ENCODE measurements at regions not wholly inside any gene's neighbourhood (a gene's known extent, or its start where the extent isn't known, plus 50 kb on each side); places are given as distances from the start of the nearest gene placed in this dataset.

GRCh38 chr7:124444696-124445480 lies 320.7 kb downstream of the GPR37 start:
- Histone ChIP-seq H3K27me3 (no peaks in the 10 kb centered on the region), H3K4me1 (no peaks in the 10 kb centered on the region), H3K9me3 (no peaks in the 10 kb centered on the region), H3K4me3 (ENCODE audit: low read depth, low read length) (no peak overlapping the region), H3K36me3 (no peaks in the 10 kb centered on the region)
- TF ChIP-seq CTCF (IDR thresholded peaks at IDR 0.05; ENCODE audit: low read depth, low read length) = no peak
- DNase-seq = no peak

DNA sequence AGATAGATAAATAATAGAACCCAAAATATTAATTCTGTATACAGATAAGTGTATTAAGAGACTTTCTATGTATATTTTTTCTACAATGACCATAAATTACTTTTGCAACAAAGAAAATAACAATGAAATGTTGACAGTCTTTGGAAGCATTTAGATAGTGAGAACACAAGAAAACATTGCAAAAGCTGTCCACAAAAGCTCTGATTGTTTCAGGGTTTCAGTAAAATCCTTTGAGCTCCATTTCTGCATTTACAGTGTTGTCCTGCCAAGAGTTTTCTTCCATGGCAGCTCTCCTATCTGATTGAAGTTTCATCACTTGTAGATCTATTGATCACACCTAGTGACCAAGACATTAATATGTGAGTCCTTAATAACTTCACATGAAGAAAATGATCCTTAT lies 321.8 kb downstream of the GPR37 start:
- no peak for DNase-seq
- H3K4me1 ChIP-seq = no peaks in the 10 kb centered on the region
- H3K4me3 ChIP-seq (ENCODE audit: low read depth, low read length) = no peak overlapping the region
- no peaks in the 10 kb centered on the region for H3K36me3 ChIP-seq
- no peaks in the 10 kb centered on the region for H3K27me3 ChIP-seq
- no peak for TF ChIP-seq CTCF (IDR thresholded peaks at IDR 0.05; ENCODE audit: low read depth, low read length)
- H3K9me3 ChIP-seq = no peaks in the 10 kb centered on the region

DNA sequence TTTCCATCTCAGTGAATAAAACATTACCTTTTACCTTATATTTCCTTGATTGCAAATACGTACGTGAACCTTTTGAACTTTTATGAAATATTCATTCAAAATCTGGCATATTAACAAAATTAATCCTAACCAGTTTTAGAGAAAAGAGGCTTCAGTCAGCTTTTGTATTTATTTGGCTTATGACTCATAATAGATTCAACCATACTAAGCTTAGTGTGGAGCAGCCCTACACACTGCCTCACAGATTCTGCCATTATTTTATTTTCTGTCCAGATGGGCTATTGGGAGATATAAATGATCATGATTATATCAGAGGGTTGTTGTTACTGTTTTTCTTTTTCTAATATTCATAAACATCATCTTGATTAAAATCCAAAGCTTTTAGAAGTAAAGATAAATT lies 325.5 kb downstream of the GPR37 start:
- DNase-seq = no peak
- TF ChIP-seq CTCF (IDR thresholded peaks at IDR 0.05; ENCODE audit: low read depth, low read length) = no peak
- Histone ChIP-seq H3K27me3 (no peaks in the 10 kb centered on the region), H3K9me3 (no peaks in the 10 kb centered on the region), H3K36me3 (no peaks in the 10 kb centered on the region), H3K4me1 (no peaks in the 10 kb centered on the region), H3K4me3 (ENCODE audit: low read depth, low read length) (no peak overlapping the region)

DNA sequence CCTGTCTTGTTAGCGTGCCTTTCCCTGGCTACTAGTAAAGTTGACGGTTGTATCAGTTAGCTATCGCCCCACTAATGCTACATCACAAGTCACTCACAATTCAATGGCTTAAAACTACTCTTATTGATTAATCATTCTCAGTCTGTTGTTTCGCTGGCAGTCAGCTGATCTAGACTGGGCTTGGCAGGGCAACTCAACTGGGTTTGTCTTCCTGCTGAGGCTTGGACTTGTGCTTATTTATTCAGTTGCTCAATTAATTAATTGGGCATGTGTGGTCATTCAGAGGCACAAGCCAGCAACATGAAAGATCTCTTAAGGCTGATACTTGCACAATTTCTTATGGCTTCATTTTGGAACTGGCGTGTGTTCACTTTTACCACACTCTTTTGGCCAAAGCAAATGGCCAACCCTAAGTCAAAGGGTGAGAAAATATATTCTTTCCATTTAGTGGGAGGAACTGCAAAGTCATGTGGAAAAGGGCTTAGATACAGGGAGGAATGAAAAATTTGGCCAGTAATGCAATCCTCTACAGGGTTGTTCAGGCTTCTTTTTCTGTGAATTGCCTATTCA lies 333.5 kb downstream of the GPR37 start:
- Histone ChIP-seq H3K27me3 (no peaks in the 10 kb centered on the region), H3K9me3 (no peaks in the 10 kb centered on the region), H3K4me1 (no peaks in the 10 kb centered on the region), H3K36me3 (no peaks in the 10 kb centered on the region), H3K4me3 (ENCODE audit: low read depth, low read length) (no peak overlapping the region)
- DNase-seq = no peak
- TF ChIP-seq CTCF (IDR thresholded peaks at IDR 0.05; ENCODE audit: low read depth, low read length) = no peak

DNA sequence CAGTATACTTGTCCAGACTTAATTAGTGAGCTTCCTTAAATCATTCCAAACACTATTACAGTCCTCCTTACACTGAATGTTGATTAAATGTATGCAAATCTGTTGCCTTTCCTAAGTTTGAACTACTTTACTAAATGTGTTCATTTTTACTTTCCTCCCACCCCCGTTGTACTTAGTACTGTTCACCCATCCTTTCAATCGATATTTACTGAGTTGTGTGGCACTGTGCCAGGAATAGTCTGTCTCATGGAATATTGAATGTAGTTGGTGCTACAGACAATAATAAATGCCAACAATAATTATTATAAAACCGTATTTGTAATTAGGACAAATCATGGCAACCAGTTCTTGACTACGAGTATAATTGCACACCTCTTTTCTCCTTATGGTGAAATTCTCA lies 335.7 kb downstream of the GPR37 start:
- Histone ChIP-seq H3K9me3 (no peaks in the 10 kb centered on the region), H3K4me1 (no peaks in the 10 kb centered on the region; the same call in 1 of the 2 replicates), H3K36me3 (no peaks in the 10 kb centered on the region), H3K4me3 (ENCODE audit: low read depth, low read length) (no peak overlapping the region), H3K27me3 (no peaks in the 10 kb centered on the region)
- DNase-seq = peak; percentile 43
- no peak for TF ChIP-seq CTCF (IDR thresholded peaks at IDR 0.05; ENCODE audit: low read depth, low read length)

- Histone ChIP-seq H3K4me3 (ENCODE audit: low read depth, low read length) (no peak overlapping the region), H3K27me3 (no peaks in the 10 kb centered on the region), H3K36me3 (no peaks in the 10 kb centered on the region), H3K4me1 (no peaks in the 10 kb centered on the region; the same call in 1 of the 2 replicates), H3K9me3 (no peaks in the 10 kb centered on the region)
- DNase-seq = no peak
- TF ChIP-seq CTCF (IDR thresholded peaks at IDR 0.05; ENCODE audit: low read depth, low read length) = no peak
Measured at GRCh38 chr7:124428781-124429180, 336.8 kb downstream of the GPR37 start.
